A549 (cell line): ENCODE measurements at regions not wholly inside any gene's neighbourhood (a gene's known extent, or its start where the extent isn't known, plus 50 kb on each side); places are given as distances from the start of the nearest gene placed in this dataset.

Experiments used
- ATAC-seq, 2 experiments: fragments of 200-7000 bp in 1 of 2; fragments of >200 bp in 1 of 2; cut with Nextera tagmentation in 1 of 2; cut with Tn5 transposase in 1 of 2; 3 replicates each; pipeline versions ENCODE4 v1.8.0 to v1.9.1; 2018 to 2020; ENCODE audit warnings: mild to moderate bottlenecking in 1 of 2, moderate library complexity in 1 of 2
- CTCF ChIA-PET: fragments of 300-600 bp; sonication (Branson Sonifier 250); formaldehyde crosslinking; extraction: SDS; loops from one replicate; lab custom pipeline; 2021; ENCODE audit warnings: antibody characterized with exemption, inconsistent platforms; lab: Yijun Ruan, JAX
- POLR2A ChIA-PET: fragments of 350-600 bp; formaldehyde crosslinking; extraction: SDS; loops from one replicate; lab custom pipeline; 2021; ENCODE audit warnings: antibody characterized with exemption, inconsistent platforms; lab: Yijun Ruan, JAX
- DNase-seq, 2 experiments: peaks; one replicate each; pipeline versions ENCODE4 v3.0.0 to v3.0.0-alpha.2; 2011 to 2016; ENCODE audit warnings: low read depth in 1 of 2, low spot score in 1 of 2
- FAIRE-seq: peaks from 2 replicates; lab custom pipeline; 2011; peaks lifted over from hg19 to GRCh38; lab: Jason Lieb, UNC
- H3K27ac ChIP-seq, 2 experiments: fragments of >200 bp; sonication (Bioruptor Twin); formaldehyde crosslinking; 3 replicates each; pipeline ENCODE4 v1.5.1; 2016 to 2017
- H3K4me1 ChIP-seq: fragments of >200 bp; sonication (Bioruptor Twin); formaldehyde crosslinking; 3 replicates; pipeline ENCODE4 v1.6.1; 2016
- H3K4me2 ChIP-seq: fragments of >200 bp; sonication (Bioruptor Twin); formaldehyde crosslinking; 3 replicates; pipeline ENCODE4 v1.6.1; 2016
- H3K4me3 ChIP-seq: fragments of >200 bp; sonication (Bioruptor Twin); formaldehyde crosslinking; 3 replicates; pipeline ENCODE4 v1.5.1; 2016
- H3K9me3 ChIP-seq: fragments of >200 bp; sonication (Bioruptor Twin); formaldehyde crosslinking; 3 replicates; pipeline ENCODE4 v1.6.1; 2016
- BHLHE40 ChIP-seq: IDR thresholded peaks from 2 replicates; pipeline ENCODE4 v1.6.1; 2012; ENCODE audit warnings: low read depth, low read length, inconsistent platforms
- CBX8 ChIP-seq: fragments of 200-600 bp; sonication (generic); IDR thresholded peaks from 2 replicates; pipeline ENCODE4 v1.6.1; 2016
- HOXA7 ChIP-seq: fragments of 250-450 bp; sonication (Bioruptor Pico); IDR thresholded peaks from 2 replicates; pipeline ENCODE4 v1.5.0; 2020; ENCODE audit warnings: mild to moderate bottlenecking, moderate library complexity
- HOXB13 ChIP-seq: fragments of 250-450 bp; sonication (Bioruptor Pico); IDR thresholded peaks from 2 replicates; pipeline ENCODE4 v1.5.0; 2020; ENCODE audit warnings: low read depth, mild to moderate bottlenecking, moderate library complexity
- HOXB5 ChIP-seq: fragments of 250-450 bp; sonication (Bioruptor Pico); IDR thresholded peaks from 2 replicates; pipeline ENCODE4 v1.5.0; 2020; ENCODE audit warnings: mild to moderate bottlenecking, moderate library complexity
- JUNB ChIP-seq: fragments of >200 bp; sonication (Bioruptor Twin); formaldehyde crosslinking; IDR thresholded peaks from 2 replicates; pipeline ENCODE4 v1.6.1; 2016
- KDM5A ChIP-seq: fragments of 200-600 bp; sonication (generic); IDR thresholded peaks from 2 replicates; pipeline ENCODE4 v1.6.1; 2016; ENCODE audit warnings: antibody characterized with exemption, mild to moderate bottlenecking
- MAZ ChIP-seq: fragments of 150-350 bp; IDR thresholded peaks from 2 replicates; pipeline ENCODE4 v1.6.1; 2014; ENCODE audit warnings: antibody characterized with exemption, low read depth, low read length, borderline replicate concordance
- POLR2A ChIP-seq: IDR thresholded peaks from 2 replicates; pipeline ENCODE4 v1.6.1; 2012; ENCODE audit warnings: mild to moderate bottlenecking, low read length
- SREBF2 ChIP-seq: fragments of 450-650 bp; IDR thresholded peaks from 2 replicates; pipeline ENCODE4 v1.6.1; 2014; ENCODE audit warnings: mild to moderate bottlenecking, moderate library complexity
- ZC3H11A ChIP-seq: fragments of 450-650 bp; IDR thresholded peaks from 2 replicates; pipeline ENCODE4 v1.6.1; 2014; ENCODE audit warnings: antibody characterized with exemption, mild to moderate bottlenecking
- ZFP36 ChIP-seq: fragments of 450-650 bp; IDR thresholded peaks from 2 replicates; pipeline ENCODE4 v1.6.1; 2014; ENCODE audit warnings: borderline replicate concordance; ENCODE audit not compliant: partially characterized antibody
- ZNF302 ChIP-seq: fragments of 250-450 bp; sonication (Bioruptor Pico); IDR thresholded peaks from 2 replicates; pipeline ENCODE4 v1.9.0; 2021; ENCODE audit warnings: inconsistent platforms, mild to moderate bottlenecking, moderate library complexity
- WGBS: methylation state at CpG from one replicate; pipeline ENCODE4 v1.1.6; 2017; ENCODE audit errors: missing lambda C conversion rate; 5-methylcytosine and 5-hydroxymethylcytosine counted together
- TF ChIP-seq, protein P1 (sequence below): fragments of >200 bp; sonication (Bioruptor Twin); formaldehyde crosslinking; IDR thresholded peaks from 3 replicates; pipeline ENCODE4 v1.5.1; 2016
- TF ChIP-seq, protein P2 (sequence below): fragments of 250-450 bp; sonication (Bioruptor Pico); IDR thresholded peaks from 2 replicates; pipeline ENCODE4 v1.5.0; 2021; ENCODE audit warnings: mild to moderate bottlenecking, moderate library complexity, borderline replicate concordance
- TF ChIP-seq, protein P3 (sequence below): fragments of 200-600 bp; sonication (generic); IDR thresholded peaks from 2 replicates; pipeline ENCODE4 v1.6.1; 2016; ENCODE audit warnings: antibody characterized with exemption, mild to moderate bottlenecking, moderate library complexity
- TF ChIP-seq, protein P4 (sequence below): fragments of 150-350 bp; IDR thresholded peaks from 2 replicates; pipeline ENCODE4 v1.6.1; 2014; ENCODE audit warnings: low read depth, mild to moderate bottlenecking, low read length
- TF ChIP-seq, protein P5 (sequence below): IDR thresholded peaks from 2 replicates; pipeline ENCODE4 v1.6.1; 2012

DNA sequence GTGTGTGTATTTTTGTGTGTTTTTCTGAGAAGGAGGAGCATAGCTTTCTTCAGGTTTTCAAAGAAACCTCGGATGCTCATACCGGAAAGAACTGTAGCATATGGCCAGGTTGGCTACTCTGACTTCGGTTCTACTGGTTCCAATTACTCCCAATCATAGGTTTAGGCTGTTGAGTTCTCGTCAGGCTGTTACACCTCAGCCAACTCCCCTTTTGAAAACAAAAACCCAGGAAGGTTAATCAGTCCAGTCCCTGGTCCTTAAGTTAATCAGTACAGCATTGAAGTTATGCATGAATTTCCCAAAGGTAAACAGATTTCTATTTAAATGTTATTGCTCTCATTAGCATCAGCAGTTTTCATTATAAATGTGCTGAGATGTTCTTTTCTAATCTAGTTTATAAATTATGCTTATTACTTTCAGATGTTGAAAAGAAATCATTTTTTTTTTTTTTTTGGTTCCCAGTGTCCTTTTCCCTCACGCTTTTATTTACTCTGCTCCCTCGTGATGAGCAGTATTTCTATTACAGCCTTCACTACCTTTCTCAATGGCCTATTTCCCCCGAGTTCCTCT is 111.0 kb downstream of the NPIPB5 start:
- POLR2A ChIA-PET: no interaction called here
- TF ChIP-seq MAZ: no peak
- TF ChIP-seq JUNB: no peak
- no peak for TF ChIP-seq CBX8
- TF ChIP-seq, all 56 proteins: peak for 0
- CTCF ChIA-PET: no interaction called here
- no peak for DNase-seq
- no peak overlapping the region for H3K4me2 ChIP-seq
- no peak for ATAC-seq
- 37% methylated on average over 7 of the region's 7 CpGs for WGBS
- no peak for FAIRE-seq
- H3K27ac ChIP-seq: no peak overlapping the region
- H3K4me1 ChIP-seq: no peaks in the 10 kb centered on the region
- H3K9me3 ChIP-seq: no peaks in the 10 kb centered on the region
- no peak overlapping the region for H3K4me3 ChIP-seq

DNA sequence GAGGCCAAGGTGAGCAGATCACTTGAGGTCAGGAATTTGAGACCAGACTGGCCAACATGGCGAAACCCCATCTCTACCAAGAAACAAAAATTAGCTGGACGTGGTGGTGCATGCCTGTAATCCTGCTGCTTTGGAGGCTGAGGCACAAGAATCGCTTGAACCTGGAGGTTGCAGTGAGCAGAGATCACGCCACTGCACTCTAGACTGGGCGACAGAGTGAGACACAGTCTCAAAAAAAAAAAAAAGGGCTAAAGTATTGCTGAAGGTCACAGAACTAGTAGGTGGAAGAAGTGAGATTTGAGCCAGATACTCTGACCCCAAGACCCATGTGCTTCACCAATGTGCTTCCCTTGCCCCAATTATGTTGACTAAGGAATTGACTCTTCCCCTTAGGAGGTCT is 112.0 kb downstream of the NPIPB5 start:
- Histone ChIP-seq H3K4me2 (no peak overlapping the region), H3K9me3 (no peaks in the 10 kb centered on the region), H3K27ac (no peak overlapping the region), H3K4me3 (no peak overlapping the region), H3K4me1 (no peaks in the 10 kb centered on the region)
- TF ChIP-seq HOXB5 (CRISPR knock-in tag): no peak
- no peak for TF ChIP-seq HOXB13
- TF ChIP-seq, protein P1, sequence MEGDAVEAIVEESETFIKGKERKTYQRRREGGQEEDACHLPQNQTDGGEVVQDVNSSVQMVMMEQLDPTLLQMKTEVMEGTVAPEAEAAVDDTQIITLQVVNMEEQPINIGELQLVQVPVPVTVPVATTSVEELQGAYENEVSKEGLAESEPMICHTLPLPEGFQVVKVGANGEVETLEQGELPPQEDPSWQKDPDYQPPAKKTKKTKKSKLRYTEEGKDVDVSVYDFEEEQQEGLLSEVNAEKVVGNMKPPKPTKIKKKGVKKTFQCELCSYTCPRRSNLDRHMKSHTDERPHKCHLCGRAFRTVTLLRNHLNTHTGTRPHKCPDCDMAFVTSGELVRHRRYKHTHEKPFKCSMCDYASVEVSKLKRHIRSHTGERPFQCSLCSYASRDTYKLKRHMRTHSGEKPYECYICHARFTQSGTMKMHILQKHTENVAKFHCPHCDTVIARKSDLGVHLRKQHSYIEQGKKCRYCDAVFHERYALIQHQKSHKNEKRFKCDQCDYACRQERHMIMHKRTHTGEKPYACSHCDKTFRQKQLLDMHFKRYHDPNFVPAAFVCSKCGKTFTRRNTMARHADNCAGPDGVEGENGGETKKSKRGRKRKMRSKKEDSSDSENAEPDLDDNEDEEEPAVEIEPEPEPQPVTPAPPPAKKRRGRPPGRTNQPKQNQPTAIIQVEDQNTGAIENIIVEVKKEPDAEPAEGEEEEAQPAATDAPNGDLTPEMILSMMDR: no peak
- TF ChIP-seq POLR2A: no peak
- TF ChIP-seq HOXA7: no peak
- no peak for TF ChIP-seq ZFP36
- no peak for TF ChIP-seq MAZ
- TF ChIP-seq KDM5A: no peak
- TF ChIP-seq, protein P2, sequence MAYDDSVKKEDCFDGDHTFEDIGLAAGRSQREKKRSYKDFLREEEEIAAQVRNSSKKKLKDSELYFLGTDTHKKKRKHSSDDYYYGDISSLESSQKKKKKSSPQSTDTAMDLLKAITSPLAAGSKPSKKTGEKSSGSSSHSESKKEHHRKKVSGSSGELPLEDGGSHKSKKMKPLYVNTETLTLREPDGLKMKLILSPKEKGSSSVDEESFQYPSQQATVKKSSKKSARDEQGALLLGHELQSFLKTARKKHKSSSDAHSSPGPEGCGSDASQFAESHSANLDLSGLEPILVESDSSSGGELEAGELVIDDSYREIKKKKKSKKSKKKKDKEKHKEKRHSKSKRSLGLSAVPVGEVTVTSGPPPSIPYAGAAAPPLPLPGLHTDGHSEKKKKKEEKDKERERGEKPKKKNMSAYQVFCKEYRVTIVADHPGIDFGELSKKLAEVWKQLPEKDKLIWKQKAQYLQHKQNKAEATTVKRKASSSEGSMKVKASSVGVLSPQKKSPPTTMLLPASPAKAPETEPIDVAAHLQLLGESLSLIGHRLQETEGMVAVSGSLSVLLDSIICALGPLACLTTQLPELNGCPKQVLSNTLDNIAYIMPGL (CRISPR knock-in tag): no peak
- no peak for TF ChIP-seq ZC3H11A
- TF ChIP-seq BHLHE40: no peak
- no peak for TF ChIP-seq ZNF302
- TF ChIP-seq, protein P3, sequence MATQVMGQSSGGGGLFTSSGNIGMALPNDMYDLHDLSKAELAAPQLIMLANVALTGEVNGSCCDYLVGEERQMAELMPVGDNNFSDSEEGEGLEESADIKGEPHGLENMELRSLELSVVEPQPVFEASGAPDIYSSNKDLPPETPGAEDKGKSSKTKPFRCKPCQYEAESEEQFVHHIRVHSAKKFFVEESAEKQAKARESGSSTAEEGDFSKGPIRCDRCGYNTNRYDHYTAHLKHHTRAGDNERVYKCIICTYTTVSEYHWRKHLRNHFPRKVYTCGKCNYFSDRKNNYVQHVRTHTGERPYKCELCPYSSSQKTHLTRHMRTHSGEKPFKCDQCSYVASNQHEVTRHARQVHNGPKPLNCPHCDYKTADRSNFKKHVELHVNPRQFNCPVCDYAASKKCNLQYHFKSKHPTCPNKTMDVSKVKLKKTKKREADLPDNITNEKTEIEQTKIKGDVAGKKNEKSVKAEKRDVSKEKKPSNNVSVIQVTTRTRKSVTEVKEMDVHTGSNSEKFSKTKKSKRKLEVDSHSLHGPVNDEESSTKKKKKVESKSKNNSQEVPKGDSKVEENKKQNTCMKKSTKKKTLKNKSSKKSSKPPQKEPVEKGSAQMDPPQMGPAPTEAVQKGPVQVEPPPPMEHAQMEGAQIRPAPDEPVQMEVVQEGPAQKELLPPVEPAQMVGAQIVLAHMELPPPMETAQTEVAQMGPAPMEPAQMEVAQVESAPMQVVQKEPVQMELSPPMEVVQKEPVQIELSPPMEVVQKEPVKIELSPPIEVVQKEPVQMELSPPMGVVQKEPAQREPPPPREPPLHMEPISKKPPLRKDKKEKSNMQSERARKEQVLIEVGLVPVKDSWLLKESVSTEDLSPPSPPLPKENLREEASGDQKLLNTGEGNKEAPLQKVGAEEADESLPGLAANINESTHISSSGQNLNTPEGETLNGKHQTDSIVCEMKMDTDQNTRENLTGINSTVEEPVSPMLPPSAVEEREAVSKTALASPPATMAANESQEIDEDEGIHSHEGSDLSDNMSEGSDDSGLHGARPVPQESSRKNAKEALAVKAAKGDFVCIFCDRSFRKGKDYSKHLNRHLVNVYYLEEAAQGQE: no peak
- TF ChIP-seq, protein P4, sequence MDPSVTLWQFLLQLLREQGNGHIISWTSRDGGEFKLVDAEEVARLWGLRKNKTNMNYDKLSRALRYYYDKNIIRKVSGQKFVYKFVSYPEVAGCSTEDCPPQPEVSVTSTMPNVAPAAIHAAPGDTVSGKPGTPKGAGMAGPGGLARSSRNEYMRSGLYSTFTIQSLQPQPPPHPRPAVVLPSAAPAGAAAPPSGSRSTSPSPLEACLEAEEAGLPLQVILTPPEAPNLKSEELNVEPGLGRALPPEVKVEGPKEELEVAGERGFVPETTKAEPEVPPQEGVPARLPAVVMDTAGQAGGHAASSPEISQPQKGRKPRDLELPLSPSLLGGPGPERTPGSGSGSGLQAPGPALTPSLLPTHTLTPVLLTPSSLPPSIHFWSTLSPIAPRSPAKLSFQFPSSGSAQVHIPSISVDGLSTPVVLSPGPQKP: no peak
- TF ChIP-seq, protein P5, sequence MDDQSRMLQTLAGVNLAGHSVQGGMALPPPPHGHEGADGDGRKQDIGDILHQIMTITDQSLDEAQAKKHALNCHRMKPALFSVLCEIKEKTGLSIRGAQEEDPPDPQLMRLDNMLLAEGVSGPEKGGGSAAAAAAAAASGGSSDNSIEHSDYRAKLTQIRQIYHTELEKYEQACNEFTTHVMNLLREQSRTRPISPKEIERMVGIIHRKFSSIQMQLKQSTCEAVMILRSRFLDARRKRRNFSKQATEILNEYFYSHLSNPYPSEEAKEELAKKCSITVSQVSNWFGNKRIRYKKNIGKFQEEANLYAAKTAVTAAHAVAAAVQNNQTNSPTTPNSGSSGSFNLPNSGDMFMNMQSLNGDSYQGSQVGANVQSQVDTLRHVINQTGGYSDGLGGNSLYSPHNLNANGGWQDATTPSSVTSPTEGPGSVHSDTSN: no peak
- TF ChIP-seq SREBF2: no peak
- ChIA-PET CTCF (no interaction called here), POLR2A (no interaction called here)
- 49% methylated on average over 5 of the region's 5 CpGs for WGBS
- no peak for ATAC-seq
- no peak for DNase-seq
- no peak for FAIRE-seq
